ENCODE measurements at regions not wholly inside any gene's neighbourhood (a gene's known extent, or its start where the extent isn't known, plus 50 kb on each side); places are given as distances from the start of the nearest gene placed in this dataset.

DNA sequence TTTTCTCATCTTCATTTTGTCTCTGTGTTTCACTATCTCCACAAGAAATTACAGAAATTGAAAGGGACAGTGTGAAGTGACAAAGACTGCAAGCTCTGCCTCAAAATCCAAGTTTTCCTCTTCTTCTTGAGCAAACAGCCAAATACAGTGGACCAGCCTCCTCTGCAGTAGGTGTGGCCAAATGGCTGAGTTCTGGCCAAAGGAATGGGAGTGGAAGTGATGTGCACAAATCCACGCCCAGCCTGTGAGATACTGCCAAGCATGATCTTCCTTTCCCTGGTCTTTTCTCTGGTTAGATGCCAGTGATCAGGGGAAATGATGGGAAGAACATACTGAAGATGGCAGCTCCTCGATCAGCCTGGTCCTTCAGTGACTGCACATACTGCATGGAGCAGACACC, 111.0 kb upstream of the CPNE4 start:
- ChIA-PET POLR2A (no interaction called here), CTCF (no interaction called here)
- no peak for DNase-seq (ENCODE audit: low read depth, low spot score)
- no peak for TF ChIP-seq CTCF (IDR thresholded peaks at IDR 0.05; ENCODE audit: insufficient read depth, low read length, missing control alignments)
- no peak overlapping the region for H3K4me3 ChIP-seq (ENCODE audit: low read depth, low read length)

DNA sequence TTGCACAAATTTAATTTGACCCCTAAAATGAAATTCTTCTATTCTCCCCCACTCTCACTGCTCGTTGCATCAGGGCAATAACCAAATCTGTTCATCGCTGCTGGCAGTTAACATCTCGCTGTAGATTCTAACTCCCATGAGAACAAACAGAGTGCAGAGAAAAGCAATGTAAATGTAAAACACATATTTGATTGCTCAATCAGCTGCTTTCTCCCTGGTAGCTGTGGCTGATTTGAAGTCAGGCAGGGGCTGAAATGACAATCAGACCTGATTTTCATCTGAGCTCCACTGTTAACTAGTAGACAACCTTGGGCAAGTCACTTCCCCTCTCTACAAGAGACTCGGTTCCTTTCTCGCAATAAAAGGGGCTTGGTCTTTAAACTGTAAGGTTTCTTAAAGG, 119.8 kb upstream of the CPNE4 start:
- TF ChIP-seq CTCF (IDR thresholded peaks at IDR 0.05; ENCODE audit: insufficient read depth, low read length, missing control alignments), result no peak
- no peak overlapping the region for H3K4me3 ChIP-seq (ENCODE audit: low read depth, low read length)
- DNase-seq (ENCODE audit: low read depth, low spot score), result no peak
- ChIA-PET CTCF (no interaction called here), POLR2A (no interaction called here)

DNA sequence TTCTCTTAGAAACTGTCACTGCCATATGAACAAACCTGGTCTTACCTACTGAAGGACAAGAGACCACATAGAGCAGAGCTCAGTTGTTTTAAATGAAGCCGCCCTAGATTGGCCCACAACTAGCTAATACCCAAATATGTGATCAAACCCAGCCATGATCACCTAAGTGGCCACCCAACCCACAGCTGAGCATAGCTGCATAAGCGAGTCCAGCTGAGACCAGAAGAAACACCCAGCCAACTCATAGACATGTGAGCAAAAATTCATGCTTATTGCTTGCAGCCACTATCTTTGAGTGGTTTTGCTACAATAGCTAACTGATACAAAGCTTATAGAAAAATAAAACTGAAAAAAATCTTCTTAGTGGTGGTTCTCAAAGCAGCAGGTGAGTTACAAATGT, 124.3 kb upstream of the CPNE4 start:
- CTCF ChIA-PET, result interaction anchor here (0.9 kb wide), 1 partner anchor 124 kb away, joined by 3 read pairs; no protein-coding TSS in a partner anchor
- no peak overlapping the region for H3K4me3 ChIP-seq (ENCODE audit: low read depth, low read length)
- DNase-seq (ENCODE audit: low read depth, low spot score), result no peak
- POLR2A ChIA-PET, result no interaction called here
- no peak for TF ChIP-seq CTCF (IDR thresholded peaks at IDR 0.05; ENCODE audit: insufficient read depth, low read length, missing control alignments)

GRCh38 chr3:132160198-132160597, 125.4 kb upstream of the CPNE4 start:
- no peak overlapping the region for H3K4me3 ChIP-seq (ENCODE audit: low read depth, low read length)
- CTCF ChIA-PET, result interaction anchor here (2.2 kb wide), 1 partner anchor 20 kb away, joined by 8 read pairs; no protein-coding TSS in a partner anchor
- no peak for DNase-seq (ENCODE audit: low read depth, low spot score)
- TF ChIP-seq CTCF (IDR thresholded peaks at IDR 0.05; ENCODE audit: insufficient read depth, low read length, missing control alignments), result no peak
- POLR2A ChIA-PET, result no interaction called here

- ChIA-PET CTCF (interaction anchor here (1.0 to 2.2 kb wide), 2 partner anchors 18 to 124 kb away, joined by 4 to 8 read pairs; no protein-coding TSS in a partner anchor), POLR2A (no interaction called here)
- no peak for TF ChIP-seq CTCF (IDR thresholded peaks at IDR 0.05; ENCODE audit: insufficient read depth, low read length, missing control alignments)
- no peak for DNase-seq (ENCODE audit: low read depth, low spot score)
- H3K4me3 ChIP-seq (ENCODE audit: low read depth, low read length), result no peak overlapping the region
These were observed 126.8 kb upstream of the CPNE4 start for GRCh38 chr3:132161608-132162007.

- TF ChIP-seq CTCF (IDR thresholded peaks at IDR 0.05; ENCODE audit: insufficient read depth, low read length, missing control alignments), result no peak
- no peak for DNase-seq (ENCODE audit: low read depth, low spot score)
- POLR2A ChIA-PET, result no interaction called here
- no peak overlapping the region for H3K4me3 ChIP-seq (ENCODE audit: low read depth, low read length)
- CTCF ChIA-PET, result interaction anchor here (1.5 kb wide), 1 partner anchor 126 kb away, joined by 5 read pairs; no protein-coding TSS in a partner anchor
These were observed 129.8 kb upstream of the CPNE4 start for GRCh38 chr3:132164469-132165092.

Data from AG04449 (cell line).